ENCODE measurements at regions not wholly inside any gene's neighbourhood (a gene's known extent, or its start where the extent isn't known, plus 50 kb on each side); places are given as distances from the start of the nearest gene placed in this dataset.
"Not testable (repeated sequence)": the region's sequence is repeated elsewhere in the genome, so short reads cannot be mapped to it uniquely, and the experiment has no call there.

GRCh38 chr11:29623144-29623722 lies 393.6 kb downstream of the KCNA4 start:
- DNase-seq: no peak

- DNase-seq: no peak
Observed at GRCh38 chr11:29616611-29617010, 400.2 kb downstream of the KCNA4 start.

GRCh38 chr11:29612423-29612822 lies 404.4 kb downstream of the KCNA4 start:
- no peak for DNase-seq

GRCh38 chr11:29606330-29607031 lies 410.3 kb downstream of the KCNA4 start:
- DNase-seq: no peak

- DNase-seq: not testable (repeated sequence)
Observed at GRCh38 chr11:29600151-29600575, 416.7 kb downstream of the KCNA4 start.

GRCh38 chr11:29584342-29584741 lies 432.5 kb downstream of the KCNA4 start:
- no peak for DNase-seq

GRCh38 chr11:29578806-29579205 lies 438.0 kb downstream of the KCNA4 start:
- DNase-seq: no peak

- no peak for DNase-seq
Observed at GRCh38 chr11:29564486-29564885, 452.3 kb downstream of the KCNA4 start.

GRCh38 chr11:29562183-29562582 lies 454.6 kb downstream of the KCNA4 start:
- no peak for DNase-seq

- no peak for DNase-seq
Observed at GRCh38 chr11:29553990-29554389, 462.8 kb downstream of the KCNA4 start.

GRCh38 chr11:29538339-29539036 lies 478.3 kb downstream of the KCNA4 start:
- DNase-seq: no peak

GRCh38 chr11:29534836-29535235 lies 482.0 kb downstream of the KCNA4 start:
- DNase-seq: no peak

GRCh38 chr11:29530961-29531360 lies 485.9 kb downstream of the KCNA4 start:
- DNase-seq: no peak

GRCh38 chr11:29527391-29527936 lies 489.4 kb downstream of the KCNA4 start:
- no peak for DNase-seq

- DNase-seq: peak; percentile 8
Observed at GRCh38 chr11:29518389-29519174, 498.2 kb downstream of the KCNA4 start.

- DNase-seq: no peak
Observed at GRCh38 chr11:29511394-29511793, 505.4 kb downstream of the KCNA4 start.

- DNase-seq: no peak
Observed at GRCh38 chr11:29507376-29507775, 509.5 kb downstream of the KCNA4 start.

GRCh38 chr11:29495676-29496075 lies 521.2 kb downstream of the KCNA4 start:
- DNase-seq: no peak

GRCh38 chr11:29490938-29491337 lies 525.9 kb downstream of the KCNA4 start:
- DNase-seq: no peak

- no peak for DNase-seq
Observed at GRCh38 chr11:29486301-29486700, 530.5 kb downstream of the KCNA4 start.

GRCh38 chr11:29485641-29486040 lies 531.2 kb downstream of the KCNA4 start:
- no peak for DNase-seq

GRCh38 chr11:29484548-29484947 lies 532.3 kb downstream of the KCNA4 start:
- DNase-seq: no peak

GRCh38 chr11:29483831-29484230 lies 533.0 kb downstream of the KCNA4 start:
- DNase-seq: no peak
